IMR-90 (cell line): ENCODE measurements at regions not wholly inside any gene's neighbourhood (a gene's known extent, or its start where the extent isn't known, plus 50 kb on each side); places are given as distances from the start of the nearest gene placed in this dataset.
"Not testable (repeated sequence)": the region's sequence is repeated elsewhere in the genome, so short reads cannot be mapped to it uniquely, and the experiment has no call there.

Source experiments
- ATAC-seq: fragments of 200-7000 bp; cut with Tn5 transposase; 2 replicates; pipeline ENCODE4 v1.9.1; 2020; ENCODE audit warnings: low read depth, mild to moderate bottlenecking, moderate library complexity
- BruUV-seq: library from RNA; stranded (reverse); fragments of 400-500 nt; replicated peaks from 2 replicates; lab custom pipeline; 2021; lab: Mats Ljungman, UMichigan
- CTCF ChIA-PET: fragments of 300-600 bp; formaldehyde crosslinking; extraction: SDS; loops from one replicate; lab custom pipeline; 2021; ENCODE audit warnings: antibody characterized with exemption; lab: Yijun Ruan, JAX
- POLR2A ChIA-PET: fragments of 300-600 bp; sonication (Branson Sonifier 250); formaldehyde crosslinking; loops from one replicate; lab custom pipeline; 2022; ENCODE audit warnings: antibody characterized with exemption; ENCODE audit not compliant: unreplicated experiment; lab: Charles Lee
- DNase-seq: peaks from one replicate; pipeline ENCODE4 v3.0.0; 2013
- H2AFZ ChIP-seq: replicated peaks from 2 replicates; pipeline ENCODE3; 2013; ENCODE audit warnings: low read length, mild to moderate bottlenecking; ENCODE audit not compliant: poor library complexity
- H2AK5ac ChIP-seq: 2 replicates; pipeline ENCODE4 v1.6.1; 2013; ENCODE audit warnings: low read depth, low read length, inconsistent platforms
- H2AK9ac ChIP-seq: replicated peaks from 2 replicates; pipeline ENCODE3; 2013; ENCODE audit warnings: mild to moderate bottlenecking, low read depth, low read length, moderate library complexity; ENCODE audit not compliant: poor library complexity
- H2BK120ac ChIP-seq: 2 replicates; pipeline ENCODE4 v1.6.1; 2013; ENCODE audit warnings: low read depth, low read length, inconsistent platforms
- H2BK15ac ChIP-seq: 3 replicates; pipeline ENCODE4 v1.6.1; 2013; ENCODE audit warnings: low read depth, low read length, inconsistent platforms
- H2BK20ac ChIP-seq: 2 replicates; pipeline ENCODE4 v1.6.1; 2013; ENCODE audit warnings: low read depth, mild to moderate bottlenecking, inconsistent platforms, low read length, moderate library complexity
- H2BK5ac ChIP-seq: 2 replicates; pipeline ENCODE4 v1.6.1; 2013; ENCODE audit warnings: mild to moderate bottlenecking, low read depth, low read length, inconsistent platforms; ENCODE audit not compliant: poor library complexity, severe bottlenecking
- H3K14ac ChIP-seq: replicated peaks from 2 replicates; pipeline ENCODE4 v1.6.1; 2013; ENCODE audit warnings: low read depth, low read length, inconsistent platforms
- H3K18ac ChIP-seq: 2 replicates; pipeline ENCODE4 v1.6.1; 2013; ENCODE audit warnings: low read depth, low read length, control low read depth
- H3K23ac ChIP-seq: 2 replicates; pipeline ENCODE4 v1.6.1; 2013; ENCODE audit warnings: low read depth, low read length, inconsistent platforms
- H3K27ac ChIP-seq: 2 replicates; pipeline ENCODE4 v1.5.1; 2013; ENCODE audit warnings: mild to moderate bottlenecking, control low read depth, low read length; ENCODE audit not compliant: insufficient read depth
- H3K27me3 ChIP-seq: 2 replicates; pipeline ENCODE4 v1.6.1; 2013; ENCODE audit warnings: low read length; ENCODE audit not compliant: control insufficient read depth, insufficient read depth
- H3K36me3 ChIP-seq: 2 replicates; pipeline ENCODE4 v1.6.1; 2013; ENCODE audit warnings: low read length, mixed read lengths; ENCODE audit not compliant: control insufficient read depth, insufficient read depth
- H3K4ac ChIP-seq: 2 replicates; pipeline ENCODE4 v1.6.1; 2013; ENCODE audit warnings: low read depth, low read length, inconsistent platforms
- H3K4me1 ChIP-seq: 2 replicates; pipeline ENCODE4 v1.6.1; 2013; ENCODE audit warnings: low read length, mixed read lengths; ENCODE audit not compliant: control insufficient read depth, insufficient read depth
- H3K4me2 ChIP-seq: 2 replicates; pipeline ENCODE4 v1.6.1; 2013; ENCODE audit warnings: low read depth, mild to moderate bottlenecking, control low read depth, low read length, moderate library complexity
- H3K4me3 ChIP-seq: 2 replicates; pipeline ENCODE4 v1.5.1; 2013; ENCODE audit warnings: low read depth, mild to moderate bottlenecking, control low read depth, low read length, moderate library complexity; ENCODE audit not compliant: insufficient read depth
- H3K56ac ChIP-seq: 2 replicates; pipeline ENCODE4 v1.6.1; 2013; ENCODE audit warnings: low read length, inconsistent platforms; ENCODE audit not compliant: insufficient read depth; ENCODE audit errors: extremely low read depth
- H3K79me1 ChIP-seq, 2 experiments: 2 replicates each; pipeline ENCODE4 v1.6.1; 2013; ENCODE audit warnings: low read length in 2 of 2, inconsistent platforms in 1 of 2, low read depth in 1 of 2
- H3K9ac ChIP-seq: 2 replicates; pipeline ENCODE4 v1.6.1; 2013; ENCODE audit warnings: low read depth, low read length, control low read depth
- H3K9me1 ChIP-seq: 2 replicates; pipeline ENCODE4 v1.6.1; 2013; ENCODE audit warnings: low read length, inconsistent platforms; ENCODE audit not compliant: insufficient read depth
- H3K9me3 ChIP-seq: 2 replicates; pipeline ENCODE4 v1.6.1; 2013; ENCODE audit warnings: low read length; ENCODE audit not compliant: control insufficient read depth, insufficient read depth
- H4K20me1 ChIP-seq: 2 replicates; pipeline ENCODE4 v1.6.1; 2013; ENCODE audit warnings: low read length, inconsistent platforms; ENCODE audit not compliant: insufficient read depth
- H4K5ac ChIP-seq: 2 replicates; pipeline ENCODE4 v1.6.1; 2013; ENCODE audit warnings: mild to moderate bottlenecking, low read depth, low read length, control low read depth
- H4K8ac ChIP-seq, 2 experiments: 2 replicates each; pipeline ENCODE4 v1.6.1; 2013; ENCODE audit warnings: low read depth in 2 of 2, low read length in 2 of 2, control low read depth in 1 of 2, inconsistent platforms in 1 of 2
- H4K91ac ChIP-seq: 2 replicates; pipeline ENCODE4 v1.6.1; 2013; ENCODE audit warnings: low read depth, low read length, inconsistent platforms; ENCODE audit not compliant: insufficient read depth
- WGBS, 2 experiments: methylation state at CpG; one replicate each; pipeline versions ENCODE4 v1.1.5 to v1.1.7; 2013; ENCODE audit warnings: missing lambda C conversion rate in 2 of 2; ENCODE audit not compliant: insufficient read length in 1 of 2; ENCODE audit errors: extremely low coverage in 2 of 2; 5-methylcytosine and 5-hydroxymethylcytosine counted together
- dilution Hi-C: fragments of 300-500 bp; cut with HindIII; formaldehyde crosslinking; loops from one replicate; pipeline ENCODE4 v1.14.3; 2018; ENCODE audit warnings: low sequenced_read_pairs; ENCODE audit not compliant: unreplicated experiment
- in situ Hi-C: fragments of 300-500 bp; cut with MboI; formaldehyde crosslinking; loops from 3 replicates; pipeline ENCODE4 v1.14.3; 2019; ENCODE audit warnings: low sequenced_read_pairs, inconsistent platforms, mixed read lengths
- intact Hi-C: fragments of 100-400 bp; cut with micrococcal nuclease; formaldehyde crosslinking; loops from 2 replicates; pipeline ENCODE4 v1.10.0; 2022

- intact Hi-C loops, H3K4me3 ChIP-seq, H3K18ac ChIP-seq, H3K9me3 ChIP-seq, H3K56ac ChIP-seq, DNase-seq, H3K27ac ChIP-seq, H3K4me1 ChIP-seq, H2AFZ ChIP-seq, H3K4ac ChIP-seq, ATAC-seq, H2BK5ac ChIP-seq, BruUV-seq, H4K8ac ChIP-seq, H3K36me3 ChIP-seq, H3K4me2 ChIP-seq, H3K23ac ChIP-seq, H2BK20ac ChIP-seq, H2BK120ac ChIP-seq, H2AK9ac ChIP-seq, H4K20me1 ChIP-seq, H3K9me1 ChIP-seq, CTCF ChIA-PET, H4K91ac ChIP-seq, in situ Hi-C loops, H3K9ac ChIP-seq, dilution Hi-C loops, H3K27me3 ChIP-seq, POLR2A ChIA-PET, H2AK5ac ChIP-seq, H4K5ac ChIP-seq, H3K79me1 ChIP-seq, H3K14ac ChIP-seq, H2BK15ac ChIP-seq: not testable (repeated sequence)
- WGBS, 2 experiments: no CpG with 5 or more reads among the region's 5 CpGs
These were observed 348.0 kb upstream of the ID2 start for GRCh38 chr2:8333832-8334187.
